Kidney epithelial cell (primary cell): ENCODE measurements at regions not wholly inside any gene's neighbourhood (a gene's known extent, or its start where the extent isn't known, plus 50 kb on each side); places are given as distances from the start of the nearest gene placed in this dataset.

Experiments
- DNase-seq: peaks from one replicate; pipeline ENCODE4 v3.0.0-alpha.2; 2010; ENCODE audit warnings: low read depth
- H3K27me3 ChIP-seq: 2 replicates; pipeline ENCODE4 v1.6.0; 2011; ENCODE audit warnings: low read length; ENCODE audit not compliant: control insufficient read depth, insufficient read depth
- H3K36me3 ChIP-seq: 2 replicates; pipeline ENCODE4 v1.5.1; 2011; ENCODE audit warnings: low read length; ENCODE audit not compliant: control insufficient read depth, insufficient read depth
- H3K4me3 ChIP-seq: 2 replicates; pipeline ENCODE4 v1.5.1; 2011; ENCODE audit warnings: low read depth, mild to moderate bottlenecking, control low read depth, low read length
- CTCF ChIP-seq: IDR thresholded peaks from 2 replicates; pipeline ENCODE4 v1.5.1; 2011; ENCODE audit warnings: mild to moderate bottlenecking, moderate library complexity, low read length, control low read depth, inconsistent platforms; ENCODE audit not compliant: insufficient read depth, poor library complexity, severe bottlenecking

GRCh38 chr14:71301611-71302010 lies 394.4 kb downstream of the PCNX1 start:
- no peak overlapping the region for H3K4me3 ChIP-seq
- TF ChIP-seq CTCF = no peak
- H3K27me3 ChIP-seq = no peaks in the 10 kb centered on the region
- H3K36me3 ChIP-seq = no peaks in the 10 kb centered on the region
- DNase-seq = no peak

- no peak for TF ChIP-seq CTCF
- DNase-seq = no peak
- Histone ChIP-seq H3K4me3 (no peak overlapping the region), H3K36me3 (no peaks in the 10 kb centered on the region), H3K27me3 (no peaks in the 10 kb centered on the region)
These were observed 397.4 kb downstream of the PCNX1 start for GRCh38 chr14:71304690-71305089.

- no peak for DNase-seq
- no peaks in the 10 kb centered on the region for H3K27me3 ChIP-seq
- no peak for TF ChIP-seq CTCF
- no peaks in the 10 kb centered on the region for H3K36me3 ChIP-seq
- H3K4me3 ChIP-seq = no peak overlapping the region
These were observed 401.4 kb downstream of the PCNX1 start for GRCh38 chr14:71308671-71309070.

GRCh38 chr14:71309756-71310155 lies 402.5 kb downstream of the PCNX1 start:
- Histone ChIP-seq H3K4me3 (no peak overlapping the region), H3K27me3 (no peaks in the 10 kb centered on the region), H3K36me3 (no peaks in the 10 kb centered on the region)
- no peak for TF ChIP-seq CTCF
- no peak for DNase-seq

GRCh38 chr14:71311061-71311460 lies 403.8 kb downstream of the PCNX1 start:
- DNase-seq = no peak
- Histone ChIP-seq H3K36me3 (no peaks in the 10 kb centered on the region), H3K27me3 (no peaks in the 10 kb centered on the region), H3K4me3 (no peak overlapping the region)
- no peak for TF ChIP-seq CTCF

GRCh38 chr14:71314717-71315116 lies 407.5 kb downstream of the PCNX1 start:
- no peak for TF ChIP-seq CTCF
- no peak for DNase-seq
- H3K4me3 ChIP-seq = no peak overlapping the region
- H3K36me3 ChIP-seq = no peaks in the 10 kb centered on the region
- no peaks in the 10 kb centered on the region for H3K27me3 ChIP-seq
